ENCODE measurements at regions not wholly inside any gene's neighbourhood (a gene's known extent, or its start where the extent isn't known, plus 50 kb on each side); places are given as distances from the start of the nearest gene placed in this dataset.

DNA sequence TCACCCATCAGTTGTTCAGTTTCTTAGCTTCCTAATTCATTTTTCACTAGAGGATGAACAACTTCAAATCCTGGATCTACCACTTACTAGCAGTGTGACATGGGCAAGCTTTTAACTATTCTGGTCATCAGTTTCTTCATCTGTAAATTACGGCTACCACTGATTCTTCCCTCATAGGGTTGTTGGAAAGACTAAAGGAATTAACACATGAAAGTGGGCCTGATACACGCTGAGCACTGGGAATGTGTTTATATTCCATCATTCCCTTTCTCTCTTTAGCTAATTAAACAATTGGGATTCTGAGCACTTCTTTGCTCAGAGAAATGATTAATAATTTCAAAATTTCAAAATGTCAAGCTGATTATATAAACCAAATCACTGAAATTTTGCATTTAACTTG lies 862.3 kb upstream of the GCFC2 start:
- no peak overlapping the region for H3K4me2 ChIP-seq (ENCODE audit: low read length)
- no peak overlapping the region for H3K4me3 ChIP-seq (ENCODE audit: low read depth, low read length)
- TF ChIP-seq, protein P1, sequence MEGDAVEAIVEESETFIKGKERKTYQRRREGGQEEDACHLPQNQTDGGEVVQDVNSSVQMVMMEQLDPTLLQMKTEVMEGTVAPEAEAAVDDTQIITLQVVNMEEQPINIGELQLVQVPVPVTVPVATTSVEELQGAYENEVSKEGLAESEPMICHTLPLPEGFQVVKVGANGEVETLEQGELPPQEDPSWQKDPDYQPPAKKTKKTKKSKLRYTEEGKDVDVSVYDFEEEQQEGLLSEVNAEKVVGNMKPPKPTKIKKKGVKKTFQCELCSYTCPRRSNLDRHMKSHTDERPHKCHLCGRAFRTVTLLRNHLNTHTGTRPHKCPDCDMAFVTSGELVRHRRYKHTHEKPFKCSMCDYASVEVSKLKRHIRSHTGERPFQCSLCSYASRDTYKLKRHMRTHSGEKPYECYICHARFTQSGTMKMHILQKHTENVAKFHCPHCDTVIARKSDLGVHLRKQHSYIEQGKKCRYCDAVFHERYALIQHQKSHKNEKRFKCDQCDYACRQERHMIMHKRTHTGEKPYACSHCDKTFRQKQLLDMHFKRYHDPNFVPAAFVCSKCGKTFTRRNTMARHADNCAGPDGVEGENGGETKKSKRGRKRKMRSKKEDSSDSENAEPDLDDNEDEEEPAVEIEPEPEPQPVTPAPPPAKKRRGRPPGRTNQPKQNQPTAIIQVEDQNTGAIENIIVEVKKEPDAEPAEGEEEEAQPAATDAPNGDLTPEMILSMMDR (IDR thresholded peaks at IDR 0.05): no peak
- no peak overlapping the region for H3K27ac ChIP-seq
- H3K4me1 ChIP-seq: no peaks in the 10 kb centered on the region
- H3K9me3 ChIP-seq (ENCODE audit: control insufficient read depth, low read length): no peaks in the 10 kb centered on the region
- H3K27me3 ChIP-seq (ENCODE audit: control insufficient read depth, insufficient read depth, low read length): no peaks in the 10 kb centered on the region
- H3K79me2 ChIP-seq: no peaks in the 10 kb centered on the region
- no peak overlapping the region for H3K9ac ChIP-seq
- no peak overlapping the region for H2AFZ ChIP-seq
- H3K36me3 ChIP-seq (ENCODE audit: control insufficient read depth, insufficient read depth, low read length): no peaks in the 10 kb centered on the region

DNA sequence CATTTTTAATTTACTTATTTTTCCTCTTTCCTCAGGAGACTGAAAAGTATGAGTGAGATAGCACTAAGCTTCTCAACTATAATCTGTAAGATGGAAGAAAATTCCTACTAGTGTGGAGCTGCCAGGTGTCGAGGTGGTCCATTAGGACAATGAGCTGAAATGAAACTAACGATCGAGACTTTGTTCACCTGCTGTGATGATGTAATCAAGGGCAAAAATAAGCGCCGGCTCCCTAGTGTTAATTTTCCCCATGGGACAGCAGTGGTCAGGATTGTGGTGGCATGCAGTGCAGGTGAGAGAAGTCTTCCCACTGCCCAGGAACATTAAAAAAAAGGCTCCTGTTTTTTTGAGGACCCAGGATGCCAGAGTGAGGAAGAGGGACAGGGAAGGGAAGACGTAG lies 859.1 kb upstream of the GCFC2 start:
- no peaks in the 10 kb centered on the region for H3K36me3 ChIP-seq (ENCODE audit: control insufficient read depth, insufficient read depth, low read length)
- no peaks in the 10 kb centered on the region for H3K4me1 ChIP-seq
- no peaks in the 10 kb centered on the region for H3K9me3 ChIP-seq (ENCODE audit: control insufficient read depth, low read length)
- H3K27me3 ChIP-seq (ENCODE audit: control insufficient read depth, insufficient read depth, low read length): no peaks in the 10 kb centered on the region
- no peak overlapping the region for H3K4me2 ChIP-seq (ENCODE audit: low read length)
- H3K9ac ChIP-seq: no peak overlapping the region
- no peak overlapping the region for H3K27ac ChIP-seq
- H3K4me3 ChIP-seq (ENCODE audit: low read depth, low read length): no peak overlapping the region
- TF ChIP-seq, protein P1 (IDR thresholded peaks at IDR 0.05): no peak
- no peak overlapping the region for H2AFZ ChIP-seq
- H3K79me2 ChIP-seq: no peaks in the 10 kb centered on the region

DNA sequence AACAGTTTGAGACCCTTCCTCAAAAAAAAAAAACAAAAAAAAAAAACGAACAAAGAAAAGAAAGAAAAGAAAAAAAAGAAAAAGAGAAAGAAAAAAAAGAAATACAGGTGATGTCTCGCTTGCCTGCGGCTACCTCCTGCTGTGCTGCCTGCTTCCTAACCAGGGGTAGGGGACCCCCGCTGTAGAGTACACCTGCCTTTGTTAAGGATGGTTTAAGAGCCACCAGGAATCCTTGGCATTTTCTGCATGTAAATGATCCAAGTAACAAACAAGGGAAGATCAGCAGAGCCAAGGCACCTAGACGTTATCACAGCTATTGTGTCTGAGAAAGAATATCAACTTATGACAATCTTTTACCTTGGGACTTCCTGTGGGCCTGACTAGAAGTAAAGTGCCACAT lies 856.8 kb upstream of the GCFC2 start:
- Histone ChIP-seq H3K27ac (no peak overlapping the region), H3K9me3 (ENCODE audit: control insufficient read depth, low read length) (no peaks in the 10 kb centered on the region), H3K36me3 (ENCODE audit: control insufficient read depth, insufficient read depth, low read length) (no peaks in the 10 kb centered on the region), H3K4me2 (ENCODE audit: low read length) (no peak overlapping the region), H3K27me3 (ENCODE audit: control insufficient read depth, insufficient read depth, low read length) (no peaks in the 10 kb centered on the region), H3K79me2 (no peaks in the 10 kb centered on the region), H3K4me1 (no peaks in the 10 kb centered on the region), H3K9ac (no peak overlapping the region), H3K4me3 (ENCODE audit: low read depth, low read length) (no peak overlapping the region), H2AFZ (no peak overlapping the region)
- TF ChIP-seq, protein P1 (IDR thresholded peaks at IDR 0.05): no peak

DNA sequence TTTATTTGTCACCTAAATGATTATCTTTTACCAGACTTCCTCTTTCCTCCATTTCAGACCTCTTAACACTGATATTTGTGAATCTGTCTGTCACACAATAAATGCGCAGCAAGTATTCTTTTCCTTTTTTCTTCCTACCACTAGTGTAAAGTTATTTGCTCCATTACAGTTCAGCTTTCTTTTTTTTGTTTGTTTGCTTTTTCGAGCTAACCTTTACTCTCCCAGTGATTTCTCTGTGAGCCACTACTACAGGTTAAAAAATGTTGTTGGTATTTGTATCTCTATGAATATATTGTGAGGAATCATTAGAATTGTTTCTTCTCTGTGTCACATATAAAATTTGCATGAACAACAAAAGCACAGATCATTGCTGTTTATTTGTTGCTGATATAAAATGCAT lies 854.0 kb upstream of the GCFC2 start:
- Histone ChIP-seq H3K4me3 (ENCODE audit: low read depth, low read length) (no peak overlapping the region), H3K27ac (no peak overlapping the region), H3K36me3 (ENCODE audit: control insufficient read depth, insufficient read depth, low read length) (no peaks in the 10 kb centered on the region), H3K9me3 (ENCODE audit: control insufficient read depth, low read length) (no peaks in the 10 kb centered on the region), H3K4me1 (no peaks in the 10 kb centered on the region), H2AFZ (no peak overlapping the region), H3K27me3 (ENCODE audit: control insufficient read depth, insufficient read depth, low read length) (no peaks in the 10 kb centered on the region), H3K9ac (no peak overlapping the region), H3K79me2 (no peaks in the 10 kb centered on the region), H3K4me2 (ENCODE audit: low read length) (no peak overlapping the region)
- TF ChIP-seq, protein P1 (IDR thresholded peaks at IDR 0.05): no peak

DNA sequence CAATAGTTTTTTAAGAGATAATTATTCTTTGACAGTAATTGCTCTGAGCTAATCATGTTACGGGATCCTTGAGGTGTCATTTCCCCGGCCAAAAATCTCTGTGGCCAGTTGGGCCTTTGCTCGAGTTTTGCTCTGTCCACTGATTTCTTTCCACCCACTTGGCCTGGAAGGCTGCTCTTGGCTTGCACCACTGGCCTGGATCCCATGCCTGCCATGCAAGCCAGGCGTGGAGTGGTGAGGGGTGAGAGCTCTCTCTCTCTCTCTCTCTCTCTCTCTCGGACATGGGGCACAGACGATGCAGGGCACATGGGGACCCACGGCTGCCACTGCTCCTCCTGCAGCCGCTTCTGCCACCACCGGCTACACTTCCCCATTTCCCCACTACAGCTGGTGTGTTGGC lies 853.0 kb upstream of the GCFC2 start:
- H3K4me1 ChIP-seq: no peaks in the 10 kb centered on the region
- H3K79me2 ChIP-seq: no peaks in the 10 kb centered on the region
- no peaks in the 10 kb centered on the region for H3K36me3 ChIP-seq (ENCODE audit: control insufficient read depth, insufficient read depth, low read length)
- TF ChIP-seq, protein P1 (IDR thresholded peaks at IDR 0.05): no peak
- H3K27ac ChIP-seq: no peak overlapping the region
- H2AFZ ChIP-seq: no peak overlapping the region
- H3K9me3 ChIP-seq (ENCODE audit: control insufficient read depth, low read length): no peaks in the 10 kb centered on the region
- no peak overlapping the region for H3K4me3 ChIP-seq (ENCODE audit: low read depth, low read length)
- no peak overlapping the region for H3K9ac ChIP-seq
- H3K4me2 ChIP-seq (ENCODE audit: low read length): no peak overlapping the region
- no peaks in the 10 kb centered on the region for H3K27me3 ChIP-seq (ENCODE audit: control insufficient read depth, insufficient read depth, low read length)
